ENCODE measurements at regions not wholly inside any gene's neighbourhood (a gene's known extent, or its start where the extent isn't known, plus 50 kb on each side); places are given as distances from the start of the nearest gene placed in this dataset.

- H3K79me2 ChIP-seq (ENCODE audit: low read depth), result no peaks in the 10 kb centered on the region
- ChIA-PET POLR2A (ENCODE audit: unreplicated experiment) (no interaction called here), CTCF (no interaction called here)
- H3K27me3 ChIP-seq (ENCODE audit: insufficient read depth, low read depth), result no peaks in the 10 kb centered on the region
- intact Hi-C loops (cut with micrococcal nuclease; ENCODE audit: unreplicated experiment), result no loop called here
- no peak overlapping the region for H3K4me3 ChIP-seq
- peaks cover 9% of the 10 kb centered on the region; the same call in 1 of the 2 replicates for H3F3A ChIP-seq (ENCODE audit: insufficient read depth, low read depth)
- no TSS peak for BruUV-seq (replicated peaks)
- H3K4me2 ChIP-seq, result no peak overlapping the region
- H2AFZ ChIP-seq, result no peak overlapping the region
- no peaks in the 10 kb centered on the region for H4K20me1 ChIP-seq (ENCODE audit: insufficient read depth)
- no peak overlapping the region for H3K27ac ChIP-seq
- no peaks in the 10 kb centered on the region for H3K36me3 ChIP-seq (ENCODE audit: low read depth)
- DNase-seq, result no peak
- H3K9me3 ChIP-seq (ENCODE audit: insufficient read depth, low read depth), result no peaks in the 10 kb centered on the region
- H3K4me1 ChIP-seq (replicated peaks; ENCODE audit: insufficient read depth), result peaks cover 16% of the 10 kb centered on the region
- TF ChIP-seq EZH2 (IDR thresholded peaks at IDR 0.05; ENCODE audit: low read depth), result no peak
- TF ChIP-seq, protein P1, sequence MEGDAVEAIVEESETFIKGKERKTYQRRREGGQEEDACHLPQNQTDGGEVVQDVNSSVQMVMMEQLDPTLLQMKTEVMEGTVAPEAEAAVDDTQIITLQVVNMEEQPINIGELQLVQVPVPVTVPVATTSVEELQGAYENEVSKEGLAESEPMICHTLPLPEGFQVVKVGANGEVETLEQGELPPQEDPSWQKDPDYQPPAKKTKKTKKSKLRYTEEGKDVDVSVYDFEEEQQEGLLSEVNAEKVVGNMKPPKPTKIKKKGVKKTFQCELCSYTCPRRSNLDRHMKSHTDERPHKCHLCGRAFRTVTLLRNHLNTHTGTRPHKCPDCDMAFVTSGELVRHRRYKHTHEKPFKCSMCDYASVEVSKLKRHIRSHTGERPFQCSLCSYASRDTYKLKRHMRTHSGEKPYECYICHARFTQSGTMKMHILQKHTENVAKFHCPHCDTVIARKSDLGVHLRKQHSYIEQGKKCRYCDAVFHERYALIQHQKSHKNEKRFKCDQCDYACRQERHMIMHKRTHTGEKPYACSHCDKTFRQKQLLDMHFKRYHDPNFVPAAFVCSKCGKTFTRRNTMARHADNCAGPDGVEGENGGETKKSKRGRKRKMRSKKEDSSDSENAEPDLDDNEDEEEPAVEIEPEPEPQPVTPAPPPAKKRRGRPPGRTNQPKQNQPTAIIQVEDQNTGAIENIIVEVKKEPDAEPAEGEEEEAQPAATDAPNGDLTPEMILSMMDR (conservative IDR thresholded peaks at IDR 0.05), result no peak
- no peaks in the 10 kb centered on the region for H3K9me2 ChIP-seq (ENCODE audit: insufficient read depth)
These were observed 380.4 kb upstream of the ZMIZ1 start for GRCh38 chr10:78688230-78688900.

- no TSS peak for BruUV-seq (replicated peaks)
- intact Hi-C loops (cut with micrococcal nuclease; ENCODE audit: unreplicated experiment), result no loop called here
- Histone ChIP-seq H3K4me3 (no peak overlapping the region), H3K4me2 (no peak overlapping the region), H3K27me3 (ENCODE audit: insufficient read depth, low read depth) (no peaks in the 10 kb centered on the region), H3K9me3 (ENCODE audit: insufficient read depth, low read depth) (no peaks in the 10 kb centered on the region), H3K79me2 (ENCODE audit: low read depth) (no peaks in the 10 kb centered on the region), H3K36me3 (ENCODE audit: low read depth) (no peaks in the 10 kb centered on the region), H3K27ac (no peak overlapping the region), H3K4me1 (replicated peaks; ENCODE audit: insufficient read depth) (peaks cover 16% of the 10 kb centered on the region), H4K20me1 (ENCODE audit: insufficient read depth) (no peaks in the 10 kb centered on the region), H2AFZ (no peak overlapping the region), H3K9me2 (ENCODE audit: insufficient read depth) (no peaks in the 10 kb centered on the region), H3F3A (ENCODE audit: insufficient read depth, low read depth) (peaks cover 9% of the 10 kb centered on the region; the same call in 1 of the 2 replicates)
- no peak for TF ChIP-seq EZH2 (IDR thresholded peaks at IDR 0.05; ENCODE audit: low read depth)
- TF ChIP-seq, protein P1 (conservative IDR thresholded peaks at IDR 0.05), result no peak
- no peak for DNase-seq
- POLR2A ChIA-PET (ENCODE audit: unreplicated experiment), result no interaction called here
- CTCF ChIA-PET, result no interaction called here
These were observed 379.7 kb upstream of the ZMIZ1 start for GRCh38 chr10:78688901-78689583.

DNA sequence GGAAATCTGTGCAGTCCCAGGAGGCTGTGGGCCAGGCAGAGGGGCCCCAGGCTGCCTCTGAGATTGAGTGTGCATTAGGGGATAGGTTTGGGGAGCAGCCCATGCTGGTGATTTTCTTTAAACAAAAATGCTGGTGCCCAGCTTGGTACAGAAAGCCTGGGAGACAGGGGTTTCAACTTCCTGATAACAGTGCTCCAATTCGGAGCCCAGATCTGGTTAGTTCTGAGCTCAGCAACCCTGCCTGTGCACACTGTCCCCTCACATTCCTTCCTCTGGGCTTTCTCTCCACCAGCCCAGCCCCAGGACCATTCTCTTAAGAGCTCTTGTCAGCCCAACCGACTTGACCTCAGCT, 379.2 kb upstream of the ZMIZ1 start:
- Histone ChIP-seq H3K9me3 (ENCODE audit: insufficient read depth, low read depth) (no peaks in the 10 kb centered on the region), H3K4me2 (no peak overlapping the region), H4K20me1 (ENCODE audit: insufficient read depth) (no peaks in the 10 kb centered on the region), H3K27ac (no peak overlapping the region), H3K36me3 (ENCODE audit: low read depth) (no peaks in the 10 kb centered on the region), H3K4me1 (replicated peaks; ENCODE audit: insufficient read depth) (peaks cover 16% of the 10 kb centered on the region), H3K9me2 (ENCODE audit: insufficient read depth) (no peaks in the 10 kb centered on the region), H3K79me2 (ENCODE audit: low read depth) (no peaks in the 10 kb centered on the region), H3K4me3 (no peak overlapping the region), H2AFZ (no peak overlapping the region), H3F3A (ENCODE audit: insufficient read depth, low read depth) (peaks cover 9% of the 10 kb centered on the region; the same call in 1 of the 2 replicates), H3K27me3 (ENCODE audit: insufficient read depth, low read depth) (no peaks in the 10 kb centered on the region)
- ChIA-PET POLR2A (ENCODE audit: unreplicated experiment) (no interaction called here), CTCF (no interaction called here)
- TF ChIP-seq EZH2 (IDR thresholded peaks at IDR 0.05; ENCODE audit: low read depth), result no peak
- TF ChIP-seq, protein P1 (conservative IDR thresholded peaks at IDR 0.05), result no peak
- intact Hi-C loops (cut with micrococcal nuclease; ENCODE audit: unreplicated experiment), result no loop called here
- no TSS peak for BruUV-seq (replicated peaks)
- no peak for DNase-seq

Data from PC-9 (cell line).